Upper lobe of right lung (tissue), 1 donor: ENCODE measurements at regions not wholly inside any gene's neighbourhood (a gene's known extent, or its start where the extent isn't known, plus 50 kb on each side); places are given as distances from the start of the nearest gene placed in this dataset.

Experiments
- ATAC-seq: fragments of 200-7000 bp; cut with Tn5 transposase; one replicate; pipeline ENCODE4 v1.9.1; 2020; ENCODE audit warnings: mild to moderate bottlenecking, moderate library complexity
- DNase-seq: peaks from one replicate; pipeline ENCODE4 v3.0.0-alpha.2; 2020
- H3K27ac ChIP-seq: fragments of 200-600 bp; one replicate; pipeline ENCODE4 v1.8.0; 2022
- H3K27me3 ChIP-seq: fragments of 200-600 bp; one replicate; pipeline ENCODE4 v1.8.0; 2022; ENCODE audit warnings: mild to moderate bottlenecking
- H3K36me3 ChIP-seq: fragments of 200-600 bp; one replicate; pipeline ENCODE4 v1.8.0; 2022
- H3K4me1 ChIP-seq: fragments of 200-600 bp; one replicate; pipeline ENCODE4 v1.8.0; 2022
- H3K4me3 ChIP-seq: fragments of 200-600 bp; one replicate; pipeline ENCODE4 v1.8.0; 2022; ENCODE audit warnings: mild to moderate bottlenecking
- H3K9me3 ChIP-seq: fragments of 200-600 bp; one replicate; pipeline ENCODE4 v1.8.0; 2022
- CTCF ChIP-seq: fragments of 200-600 bp; IDR thresholded peaks from one replicate; pipeline ENCODE4 v1.8.0; 2022; ENCODE audit warnings: antibody characterized with exemption
- intact Hi-C: fragments of 100-400 bp; cut with DNase I; formaldehyde crosslinking; loops from one replicate; pipeline ENCODE4 v1.11.0; 2022
- donor health status: DM: no; HTN: yes; CAD: no; lungs with severe emphysema.

- intact Hi-C loops, result no loop called here
- ATAC-seq (no peak), DNase-seq (no peak)
- no peaks in the 10 kb centered on the region for H3K9me3 ChIP-seq
- no peak overlapping the region for H3K4me3 ChIP-seq
- TF ChIP-seq CTCF, result no peak
- H3K27me3 ChIP-seq, result no peaks in the 10 kb centered on the region
- H3K4me1 ChIP-seq, result peaks cover 15% of the 10 kb centered on the region
- H3K27ac ChIP-seq, result no peak overlapping the region
- H3K36me3 ChIP-seq, result no peaks in the 10 kb centered on the region
Observed at GRCh38 chr1:94743862-94744261, 76.3 kb upstream of the SLC44A3 start.

- H3K36me3 ChIP-seq, result no peaks in the 10 kb centered on the region
- DNase-seq (no peak), ATAC-seq (no peak)
- H3K4me3 ChIP-seq, result no peak overlapping the region
- no peak overlapping the region for H3K27ac ChIP-seq
- H3K9me3 ChIP-seq, result no peaks in the 10 kb centered on the region
- H3K4me1 ChIP-seq, result peaks cover 20% of the 10 kb centered on the region
- no peak for TF ChIP-seq CTCF
- no peaks in the 10 kb centered on the region for H3K27me3 ChIP-seq
- intact Hi-C loops, result no loop called here
Observed at GRCh38 chr1:94741996-94742395, 78.2 kb upstream of the SLC44A3 start.

GRCh38 chr1:94741510-94741909 is 78.6 kb upstream of the SLC44A3 start:
- peak; percentile 33 for ATAC-seq
- Histone ChIP-seq H3K36me3 (no peaks in the 10 kb centered on the region), H3K4me1 (peaks cover 16% of the 10 kb centered on the region), H3K27me3 (no peaks in the 10 kb centered on the region), H3K9me3 (no peaks in the 10 kb centered on the region), H3K27ac (no peak overlapping the region), H3K4me3 (no peak overlapping the region)
- no peak for DNase-seq
- no peak for TF ChIP-seq CTCF
- intact Hi-C loops, result no loop called here

GRCh38 chr1:94739521-94740061 is 80.6 kb upstream of the SLC44A3 start:
- H3K4me1 ChIP-seq, result peaks cover 24% of the 10 kb centered on the region
- H3K27me3 ChIP-seq, result no peaks in the 10 kb centered on the region
- ATAC-seq (no peak), DNase-seq (no peak)
- no peak overlapping the region for H3K27ac ChIP-seq
- H3K36me3 ChIP-seq, result no peaks in the 10 kb centered on the region
- intact Hi-C loops, result no loop called here
- no peak overlapping the region for H3K4me3 ChIP-seq
- H3K9me3 ChIP-seq, result no peaks in the 10 kb centered on the region
- no peak for TF ChIP-seq CTCF

GRCh38 chr1:94738371-94738770 is 81.8 kb upstream of the SLC44A3 start:
- Histone ChIP-seq H3K9me3 (no peaks in the 10 kb centered on the region), H3K36me3 (no peaks in the 10 kb centered on the region), H3K27ac (no peak overlapping the region), H3K4me3 (no peak overlapping the region), H3K4me1 (peaks cover 24% of the 10 kb centered on the region), H3K27me3 (no peaks in the 10 kb centered on the region)
- ATAC-seq, result no peak
- DNase-seq, result no peak
- no peak for TF ChIP-seq CTCF
- intact Hi-C loops, result no loop called here
